Ishikawa (cell line): ENCODE measurements at regions not wholly inside any gene's neighbourhood (a gene's known extent, or its start where the extent isn't known, plus 50 kb on each side); places are given as distances from the start of the nearest gene placed in this dataset.

Source experiments
- CREB1 ChIP-seq: IDR thresholded peaks from 2 replicates; pipeline ENCODE4 v1.6.1; 2012; ENCODE audit warnings: low read depth
- EGR1 ChIP-seq: IDR thresholded peaks from 2 replicates; pipeline ENCODE4 v1.6.1; 2012
- EP300 ChIP-seq: IDR thresholded peaks from 2 replicates; pipeline ENCODE4 v1.6.1; 2012; ENCODE audit warnings: borderline replicate concordance
- TAF1 ChIP-seq: IDR thresholded peaks from 2 replicates; pipeline ENCODE4 v1.6.1; 2012; ENCODE audit warnings: low read depth, mild to moderate bottlenecking
- TEAD4 ChIP-seq: IDR thresholded peaks from 2 replicates; pipeline ENCODE4 v1.6.1; 2012
- YY1 ChIP-seq: IDR thresholded peaks from 2 replicates; pipeline ENCODE4 v1.6.1; 2012; ENCODE audit warnings: low read depth
- ZBTB7A ChIP-seq: IDR thresholded peaks from 2 replicates; pipeline ENCODE4 v1.6.1; 2012; ENCODE audit warnings: low read depth
- TF ChIP-seq, protein P1 (sequence below): IDR thresholded peaks from 2 replicates; pipeline ENCODE4 v1.6.1; 2012; ENCODE audit warnings: low read depth, mild to moderate bottlenecking
- TF ChIP-seq, protein P2 (sequence below): IDR thresholded peaks from 2 replicates; pipeline ENCODE4 v1.6.1; 2012
- TF ChIP-seq, protein P3 (sequence below): IDR thresholded peaks from 2 replicates; pipeline ENCODE4 v1.6.1; 2012

DNA sequence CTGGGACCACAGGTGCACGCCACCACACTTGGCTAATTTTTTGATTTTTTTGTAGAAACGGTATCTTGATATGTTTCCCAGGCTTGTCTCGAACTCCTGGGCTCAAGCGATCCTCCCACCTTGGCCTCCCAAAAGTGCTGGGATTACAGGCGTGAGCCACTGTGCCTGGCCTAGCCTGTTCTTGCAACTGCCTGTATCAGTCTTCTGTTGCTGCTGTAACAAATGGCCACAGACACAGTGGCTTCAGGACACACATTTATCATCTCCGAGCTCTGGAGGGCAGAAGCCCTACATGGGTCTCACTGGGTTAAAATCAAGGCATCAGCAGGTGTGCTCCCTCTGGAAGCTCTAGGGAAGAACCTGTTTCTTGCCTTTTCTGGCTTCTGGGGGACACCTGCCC is 79.9 kb upstream of the NCOR2 start:
- TF ChIP-seq, protein P1, sequence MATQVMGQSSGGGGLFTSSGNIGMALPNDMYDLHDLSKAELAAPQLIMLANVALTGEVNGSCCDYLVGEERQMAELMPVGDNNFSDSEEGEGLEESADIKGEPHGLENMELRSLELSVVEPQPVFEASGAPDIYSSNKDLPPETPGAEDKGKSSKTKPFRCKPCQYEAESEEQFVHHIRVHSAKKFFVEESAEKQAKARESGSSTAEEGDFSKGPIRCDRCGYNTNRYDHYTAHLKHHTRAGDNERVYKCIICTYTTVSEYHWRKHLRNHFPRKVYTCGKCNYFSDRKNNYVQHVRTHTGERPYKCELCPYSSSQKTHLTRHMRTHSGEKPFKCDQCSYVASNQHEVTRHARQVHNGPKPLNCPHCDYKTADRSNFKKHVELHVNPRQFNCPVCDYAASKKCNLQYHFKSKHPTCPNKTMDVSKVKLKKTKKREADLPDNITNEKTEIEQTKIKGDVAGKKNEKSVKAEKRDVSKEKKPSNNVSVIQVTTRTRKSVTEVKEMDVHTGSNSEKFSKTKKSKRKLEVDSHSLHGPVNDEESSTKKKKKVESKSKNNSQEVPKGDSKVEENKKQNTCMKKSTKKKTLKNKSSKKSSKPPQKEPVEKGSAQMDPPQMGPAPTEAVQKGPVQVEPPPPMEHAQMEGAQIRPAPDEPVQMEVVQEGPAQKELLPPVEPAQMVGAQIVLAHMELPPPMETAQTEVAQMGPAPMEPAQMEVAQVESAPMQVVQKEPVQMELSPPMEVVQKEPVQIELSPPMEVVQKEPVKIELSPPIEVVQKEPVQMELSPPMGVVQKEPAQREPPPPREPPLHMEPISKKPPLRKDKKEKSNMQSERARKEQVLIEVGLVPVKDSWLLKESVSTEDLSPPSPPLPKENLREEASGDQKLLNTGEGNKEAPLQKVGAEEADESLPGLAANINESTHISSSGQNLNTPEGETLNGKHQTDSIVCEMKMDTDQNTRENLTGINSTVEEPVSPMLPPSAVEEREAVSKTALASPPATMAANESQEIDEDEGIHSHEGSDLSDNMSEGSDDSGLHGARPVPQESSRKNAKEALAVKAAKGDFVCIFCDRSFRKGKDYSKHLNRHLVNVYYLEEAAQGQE: no peak
- no peak for TF ChIP-seq YY1
- TF ChIP-seq TEAD4: no peak
- no peak for TF ChIP-seq TAF1
- TF ChIP-seq, protein P2, sequence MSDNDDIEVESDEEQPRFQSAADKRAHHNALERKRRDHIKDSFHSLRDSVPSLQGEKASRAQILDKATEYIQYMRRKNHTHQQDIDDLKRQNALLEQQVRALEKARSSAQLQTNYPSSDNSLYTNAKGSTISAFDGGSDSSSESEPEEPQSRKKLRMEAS: no peak
- no peak for TF ChIP-seq EP300
- TF ChIP-seq ZBTB7A: no peak
- TF ChIP-seq CREB1: no peak
- TF ChIP-seq EGR1: no peak
- TF ChIP-seq, protein P3, sequence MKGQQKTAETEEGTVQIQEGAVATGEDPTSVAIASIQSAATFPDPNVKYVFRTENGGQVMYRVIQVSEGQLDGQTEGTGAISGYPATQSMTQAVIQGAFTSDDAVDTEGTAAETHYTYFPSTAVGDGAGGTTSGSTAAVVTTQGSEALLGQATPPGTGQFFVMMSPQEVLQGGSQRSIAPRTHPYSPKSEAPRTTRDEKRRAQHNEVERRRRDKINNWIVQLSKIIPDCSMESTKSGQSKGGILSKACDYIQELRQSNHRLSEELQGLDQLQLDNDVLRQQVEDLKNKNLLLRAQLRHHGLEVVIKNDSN: no peak
